Astrocyte of the cerebellum (primary cell): ENCODE measurements at regions not wholly inside any gene's neighbourhood (a gene's known extent, or its start where the extent isn't known, plus 50 kb on each side); places are given as distances from the start of the nearest gene placed in this dataset.
"Not testable (repeated sequence)": the region's sequence is repeated elsewhere in the genome, so short reads cannot be mapped to it uniquely, and the experiment has no call there.

Source experiments
- DNase-seq: peaks from one replicate; pipeline ENCODE4 v3.0.0-alpha.2; 2011; ENCODE audit warnings: low read depth
- H3K4me3 ChIP-seq: 2 replicates; pipeline ENCODE4 v1.5.1; 2011; ENCODE audit warnings: mild to moderate bottlenecking, low read depth, low read length, moderate library complexity
- CTCF ChIP-seq: IDR thresholded peaks from 2 replicates; pipeline ENCODE4 v1.5.1; 2012; ENCODE audit warnings: low read length, low read depth, moderate library complexity, mild to moderate bottlenecking; ENCODE audit errors: missing control alignments
- in situ Hi-C: cut with HindIII; loops from 2 replicates; pipeline ENCODE4 v1.10.0; 2017; ENCODE audit warnings: low sequenced_read_pairs

GRCh38 chr4:189721016-189721993 is 219.4 kb upstream of the FRG1 start:
- in situ Hi-C loops, DNase-seq: not testable (repeated sequence)
- peak overlapping the region; percentile 16 for H3K4me3 ChIP-seq

GRCh38 chr4:189722324-189723003 is 218.2 kb upstream of the FRG1 start:
- in situ Hi-C loops: not testable (repeated sequence)
- DNase-seq: peak; percentile 23

GRCh38 chr4:189727982-189728638 is 212.6 kb upstream of the FRG1 start:
- DNase-seq, in situ Hi-C loops, H3K4me3 ChIP-seq: not testable (repeated sequence)

More at GRCh38 chr4:189722324-189723003, 218.2 kb upstream of the FRG1 start:
- H3K4me3 ChIP-seq: not testable (repeated sequence)

- H3K4me3 ChIP-seq, in situ Hi-C loops, DNase-seq: not testable (repeated sequence)
Observed at GRCh38 chr4:189731989-189732388, 208.7 kb upstream of the FRG1 start.

GRCh38 chr4:189733507-189733906 is 207.2 kb upstream of the FRG1 start:
- in situ Hi-C loops, H3K4me3 ChIP-seq, DNase-seq: not testable (repeated sequence)

GRCh38 chr4:189734648-189735267 is 205.9 kb upstream of the FRG1 start:
- in situ Hi-C loops, DNase-seq, H3K4me3 ChIP-seq: not testable (repeated sequence)

GRCh38 chr4:189736656-189737055 is 204.0 kb upstream of the FRG1 start:
- DNase-seq, H3K4me3 ChIP-seq, in situ Hi-C loops: not testable (repeated sequence)

GRCh38 chr4:189740118-189740517 is 200.6 kb upstream of the FRG1 start:
- in situ Hi-C loops, DNase-seq: not testable (repeated sequence)

GRCh38 chr4:189740873-189741272 is 199.8 kb upstream of the FRG1 start:
- in situ Hi-C loops: no loop called here
- no peak for TF ChIP-seq CTCF
- no peak overlapping the region for H3K4me3 ChIP-seq
- DNase-seq: no peak

More at GRCh38 chr4:189740118-189740517, 200.6 kb upstream of the FRG1 start:
- H3K4me3 ChIP-seq: not testable (repeated sequence)

GRCh38 chr4:189753092-189753491 is 187.6 kb upstream of the FRG1 start:
- DNase-seq, H3K4me3 ChIP-seq, in situ Hi-C loops: not testable (repeated sequence)

GRCh38 chr4:189763583-189763982 is 177.1 kb upstream of the FRG1 start:
- no peak for TF ChIP-seq CTCF
- in situ Hi-C loops: no loop called here
- H3K4me3 ChIP-seq: no peak overlapping the region
- no peak for DNase-seq
